ENCODE measurements at regions not wholly inside any gene's neighbourhood (a gene's known extent, or its start where the extent isn't known, plus 50 kb on each side); places are given as distances from the start of the nearest gene placed in this dataset.

- TF ChIP-seq CTCF (IDR thresholded peaks at IDR 0.05) (peak; percentile 63 to 68 (median 67)), POLR2AphosphoS5 (IDR thresholded peaks at IDR 0.05) (no peak), POLR2A (IDR thresholded peaks at IDR 0.05; ENCODE audit: low read depth) (no peak)
These were observed 142.3 kb upstream of the ANKH start for GRCh38 chr5:15013654-15014463.

All from esophagus muscularis mucosa (tissue), 3 donors.